Esophagus muscularis mucosa (tissue), 4 donors: ENCODE measurements at regions not wholly inside any gene's neighbourhood (a gene's known extent, or its start where the extent isn't known, plus 50 kb on each side); places are given as distances from the start of the nearest gene placed in this dataset.

ENCODE experiments used
- DNase-seq: peaks from one replicate; pipeline ENCODE4 v3.0.0-alpha.2; 2017; ENCODE audit errors: extremely low spot score
- H3K27ac ChIP-seq, 4 donors: fragments of 200-600 bp; sonication (generic); replicated peaks in 1 of 4; 1 replicate in 3 of 4; 2 replicates in 1 of 4; pipeline ENCODE4 v1.5.1; 2016 to 2019; ENCODE audit warnings: mild to moderate bottlenecking in 1 of 4
- H3K27me3 ChIP-seq, 4 donors: fragments of 200-600 bp; sonication (generic); one replicate each; pipeline versions ENCODE4 v1.5.1 to v1.6.0; 2016 to 2019
- H3K36me3 ChIP-seq, 4 donors: fragments of 200-600 bp; sonication (generic); one replicate each; pipeline ENCODE4 v1.5.1; 2016 to 2019
- H3K4me1 ChIP-seq, 4 donors: fragments of 200-600 bp; sonication (generic); one replicate each; pipeline ENCODE4 v1.5.1; 2016 to 2019
- H3K4me3 ChIP-seq, 4 donors: fragments of 200-600 bp; sonication (generic); 1 replicate in 2 of 4; 2 replicates in 2 of 4; pipeline ENCODE4 v1.5.1; 2016 to 2019; ENCODE audit warnings: mild to moderate bottlenecking in 4 of 4, moderate library complexity in 1 of 4
- H3K9me3 ChIP-seq, 4 donors: fragments of 200-600 bp; sonication (generic); 1 replicate in 3 of 4; 2 replicates in 1 of 4; pipeline ENCODE4 v1.5.1; 2016 to 2019
- CTCF ChIP-seq, 3 experiments: fragments of 200-600 bp in 2 of 3; fragments of 450-650 bp in 1 of 3; sonication (generic) in 2 of 3; IDR thresholded peaks; one replicate each; pipeline ENCODE4 v1.5.1; 2017 to 2019; ENCODE audit warnings: antibody characterized with exemption in 3 of 3, mild to moderate bottlenecking in 2 of 3, moderate library complexity in 1 of 3
- EP300 ChIP-seq: sonication (generic); formaldehyde crosslinking; IDR thresholded peaks from one replicate; pipeline ENCODE4 v1.6.1; 2017; ENCODE audit warnings: antibody characterized with exemption
- POLR2A ChIP-seq: fragments of 450-650 bp; IDR thresholded peaks from one replicate; pipeline ENCODE4 v1.6.1; 2017; ENCODE audit warnings: antibody characterized with exemption, moderate library complexity, mild to moderate bottlenecking, low read depth
- POLR2AphosphoS5 ChIP-seq, 2 donors: sonication (generic); formaldehyde crosslinking; IDR thresholded peaks; one replicate each; pipeline ENCODE4 v1.6.1; 2017; ENCODE audit warnings: antibody characterized with exemption in 2 of 2
- WGBS: methylation state at CpG from one replicate; pipeline ENCODE4 v1.1.5; 2018; 5-methylcytosine and 5-hydroxymethylcytosine counted together
- intact Hi-C: fragments of 100-400 bp; cut with DNase I; formaldehyde crosslinking; loops from one replicate; pipeline ENCODE4 v1.15.1; 2023

- Histone ChIP-seq H3K4me3 (no peak overlapping the region), H3K27me3 (no peaks in the 10 kb centered on the region), H3K36me3 (no peaks in the 10 kb centered on the region), H3K4me1 (no peaks in the 10 kb centered on the region), H3K27ac (no peak overlapping the region), H3K9me3 (no peaks in the 10 kb centered on the region)
- TF ChIP-seq EP300, result no peak
- TF ChIP-seq POLR2A, result no peak
- no peak for TF ChIP-seq CTCF (IDR thresholded peaks at IDR 0.05)
- TF ChIP-seq POLR2AphosphoS5 (IDR thresholded peaks at IDR 0.05), result no peak
- no peak for DNase-seq
- 87% methylated on average over 6 of the region's 6 CpGs for WGBS
- intact Hi-C loops, result no loop called here
These were observed 211.2 kb downstream of the CPEB2 start for GRCh38 chr4:15213302-15213970.

GRCh38 chr4:15215109-15215508 is 212.7 kb upstream of the C1QTNF7 start:
- WGBS, result 82% methylated on average over 6 of the region's 6 CpGs
- TF ChIP-seq POLR2A (no peak), POLR2AphosphoS5 (IDR thresholded peaks at IDR 0.05) (no peak), EP300 (no peak), CTCF (IDR thresholded peaks at IDR 0.05) (no peak)
- DNase-seq, result no peak
- Histone ChIP-seq H3K36me3 (no peaks in the 10 kb centered on the region), H3K27ac (no peak overlapping the region), H3K4me3 (no peak overlapping the region), H3K9me3 (no peaks in the 10 kb centered on the region), H3K4me1 (no peaks in the 10 kb centered on the region), H3K27me3 (no peaks in the 10 kb centered on the region)
- intact Hi-C loops, result no loop called here

- Histone ChIP-seq H3K4me1 (peaks cover 0 to under 1% (median 0%) of the 10 kb centered on the region in 4 donors), H3K36me3 (no peaks in the 10 kb centered on the region), H3K9me3 (no peaks in the 10 kb centered on the region), H3K27ac (no peak overlapping the region), H3K4me3 (no peak overlapping the region), H3K27me3 (no peaks in the 10 kb centered on the region)
- 85% methylated on average over 3 of the region's 3 CpGs for WGBS
- no peak for DNase-seq
- TF ChIP-seq POLR2A, result no peak
- no peak for TF ChIP-seq CTCF (IDR thresholded peaks at IDR 0.05)
- TF ChIP-seq EP300, result no peak
- no peak for TF ChIP-seq POLR2AphosphoS5 (IDR thresholded peaks at IDR 0.05)
- intact Hi-C loops, result no loop called here
These were observed 201.6 kb upstream of the C1QTNF7 start for GRCh38 chr4:15226203-15226602.

DNA sequence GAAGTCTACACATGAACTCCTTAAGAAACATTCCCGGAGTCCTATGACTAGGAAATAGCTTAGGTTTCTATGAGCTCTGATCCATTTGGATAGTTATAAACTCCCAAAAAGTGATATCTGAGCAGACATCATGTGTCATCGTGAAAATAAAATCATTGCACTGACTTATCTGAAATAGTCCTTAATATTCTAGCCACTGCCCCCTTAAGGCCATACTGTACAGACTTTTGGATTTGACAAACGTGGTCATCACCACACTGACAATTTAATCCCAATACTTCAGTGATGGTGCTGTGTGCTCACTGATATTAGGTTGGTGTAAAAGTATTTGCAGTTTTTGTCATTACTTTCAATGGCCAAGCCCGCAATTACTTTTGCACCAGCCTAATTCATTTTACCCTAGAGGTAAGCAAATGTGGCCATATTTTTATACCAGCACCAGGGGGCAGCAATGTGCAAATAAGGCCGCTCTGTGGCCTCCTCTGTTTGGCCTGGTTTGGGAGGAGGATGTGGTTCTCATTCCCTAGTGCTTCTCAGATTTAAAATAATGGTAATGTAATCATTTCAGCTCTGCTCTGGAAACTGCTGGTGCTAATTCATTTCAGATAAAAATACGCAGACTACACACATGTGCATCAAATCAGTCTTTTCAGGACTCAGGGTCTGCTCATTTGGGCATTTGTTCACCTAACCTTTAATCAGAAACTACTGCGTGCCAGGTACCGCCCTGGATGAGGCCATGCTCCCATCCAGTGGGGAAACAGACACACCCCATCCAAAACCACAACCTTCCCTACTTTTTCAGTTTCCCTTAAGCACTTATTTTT is 196.4 kb upstream of the C1QTNF7 start:
- H3K4me1 ChIP-seq, result peaks cover 9 to 31% (median 24%) of the 10 kb centered on the region in 4 donors
- H3K4me3 ChIP-seq, result no peak overlapping the region
- no peak for DNase-seq
- 62% methylated on average over 8 of the region's 8 CpGs for WGBS
- H3K27me3 ChIP-seq, result no peaks in the 10 kb centered on the region
- no peaks in the 10 kb centered on the region for H3K36me3 ChIP-seq
- peak overlapping the region in 1 of 4 donors; percentile 12 for H3K27ac ChIP-seq
- TF ChIP-seq CTCF (IDR thresholded peaks at IDR 0.05), result peak; percentile 73
- peak in 1 of 2 donors; percentile 27 for TF ChIP-seq POLR2AphosphoS5 (IDR thresholded peaks at IDR 0.05)
- no peak for TF ChIP-seq EP300
- H3K9me3 ChIP-seq, result no peaks in the 10 kb centered on the region
- intact Hi-C loops, result loop anchor here (10.0 kb wide), 1 partner anchor 103 kb away; no protein-coding TSS in a partner anchor
